ENCODE measurements at regions not wholly inside any gene's neighbourhood (a gene's known extent, or its start where the extent isn't known, plus 50 kb on each side); places are given as distances from the start of the nearest gene placed in this dataset.

DNA sequence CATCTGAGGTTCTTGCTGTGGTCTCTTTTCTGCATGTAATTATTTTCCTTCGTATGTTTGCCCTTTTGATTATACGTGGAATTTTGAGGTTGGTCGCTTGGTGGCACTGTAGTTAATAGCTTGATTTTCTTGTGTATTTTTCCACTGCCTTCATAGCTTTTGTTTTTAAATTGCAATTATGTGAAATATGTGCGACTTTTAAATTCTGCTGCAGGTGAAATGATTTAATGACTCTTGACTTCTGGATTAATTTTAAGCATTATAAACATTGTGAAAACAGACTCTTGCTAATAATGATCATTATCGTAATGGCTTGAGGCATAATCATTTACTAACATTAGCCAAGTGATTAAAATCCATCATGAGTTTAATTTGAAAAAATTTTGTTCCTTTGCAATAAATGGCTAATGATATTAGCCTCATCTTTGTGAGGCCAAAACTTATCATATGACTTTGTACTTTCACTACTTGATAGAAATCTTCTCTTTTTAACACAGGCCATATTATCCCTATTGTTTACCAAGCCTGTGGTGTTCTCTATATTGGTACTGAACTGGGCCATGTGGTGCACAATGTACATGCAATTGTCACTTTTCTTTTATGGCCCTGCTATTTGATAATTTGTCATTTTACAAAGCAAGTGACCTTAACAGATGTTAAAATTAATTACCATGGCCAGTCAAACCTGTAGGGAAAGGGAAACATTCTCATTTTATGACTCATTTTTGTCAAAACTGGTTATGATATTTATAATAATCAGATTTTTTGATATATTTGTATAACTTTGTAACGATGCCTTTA, 62.8 kb upstream of the NEUROD1 start:
- H3K27me3 Mint-ChIP-seq = peaks cover 12% of the 10 kb centered on the region
- ATAC-seq (ENCODE audit: low read depth) (no peak), DNase-seq (no peak)
- H3K4me1 Mint-ChIP-seq = no peaks in the 10 kb centered on the region
- intact Hi-C loops (cut with micrococcal nuclease) = loop anchor here (1.0 to 10.0 kb wide), 5 partner anchors 161 to 1238 kb away; no protein-coding TSS in a partner anchor
- H3K36me3 Mint-ChIP-seq (ENCODE audit: low read depth) = no peaks in the 10 kb centered on the region
- H3K4me3 Mint-ChIP-seq = no peak overlapping the region
- POLR2A ChIA-PET = no interaction called here
- CTCF ChIA-PET = interaction anchor here (0.7 to 2.6 kb wide), 14 partner anchors 28 to 1619 kb away, joined by 3 to 29 read pairs (median 4); no protein-coding TSS in a partner anchor
- TF ChIP-seq, protein P1, sequence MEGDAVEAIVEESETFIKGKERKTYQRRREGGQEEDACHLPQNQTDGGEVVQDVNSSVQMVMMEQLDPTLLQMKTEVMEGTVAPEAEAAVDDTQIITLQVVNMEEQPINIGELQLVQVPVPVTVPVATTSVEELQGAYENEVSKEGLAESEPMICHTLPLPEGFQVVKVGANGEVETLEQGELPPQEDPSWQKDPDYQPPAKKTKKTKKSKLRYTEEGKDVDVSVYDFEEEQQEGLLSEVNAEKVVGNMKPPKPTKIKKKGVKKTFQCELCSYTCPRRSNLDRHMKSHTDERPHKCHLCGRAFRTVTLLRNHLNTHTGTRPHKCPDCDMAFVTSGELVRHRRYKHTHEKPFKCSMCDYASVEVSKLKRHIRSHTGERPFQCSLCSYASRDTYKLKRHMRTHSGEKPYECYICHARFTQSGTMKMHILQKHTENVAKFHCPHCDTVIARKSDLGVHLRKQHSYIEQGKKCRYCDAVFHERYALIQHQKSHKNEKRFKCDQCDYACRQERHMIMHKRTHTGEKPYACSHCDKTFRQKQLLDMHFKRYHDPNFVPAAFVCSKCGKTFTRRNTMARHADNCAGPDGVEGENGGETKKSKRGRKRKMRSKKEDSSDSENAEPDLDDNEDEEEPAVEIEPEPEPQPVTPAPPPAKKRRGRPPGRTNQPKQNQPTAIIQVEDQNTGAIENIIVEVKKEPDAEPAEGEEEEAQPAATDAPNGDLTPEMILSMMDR (IDR thresholded peaks at IDR 0.05) = no peak
- H3K27ac Mint-ChIP-seq = no peak overlapping the region
- H3K9me3 Mint-ChIP-seq = no peaks in the 10 kb centered on the region

DNA sequence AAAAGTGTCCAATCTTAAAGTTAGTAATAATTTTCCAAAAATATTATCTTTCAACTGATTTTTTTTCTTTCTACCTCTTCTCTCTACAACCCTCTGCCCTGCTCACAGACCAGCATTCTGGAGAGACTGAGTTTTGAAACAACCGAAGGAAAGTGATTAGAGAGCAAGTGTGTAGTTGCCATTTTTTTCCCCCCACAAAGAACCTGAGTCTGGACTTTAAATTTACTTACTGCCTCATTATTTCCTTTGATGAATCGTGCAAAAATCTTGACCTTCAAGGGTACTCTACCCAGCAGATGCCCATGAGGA, 63.4 kb upstream of the NEUROD1 start:
- CTCF ChIA-PET = no interaction called here
- Mint-ChIP-seq H3K4me1 (no peaks in the 10 kb centered on the region), H3K9me3 (no peaks in the 10 kb centered on the region), H3K27me3 (peaks cover 12% of the 10 kb centered on the region), H3K36me3 (ENCODE audit: low read depth) (no peaks in the 10 kb centered on the region), H3K27ac (no peak overlapping the region), H3K4me3 (no peak overlapping the region)
- POLR2A ChIA-PET = no interaction called here
- intact Hi-C loops (cut with micrococcal nuclease) = loop anchor here (1.0 to 10.0 kb wide), 4 partner anchors 161 to 1237 kb away; no protein-coding TSS in a partner anchor
- no peak for DNase-seq
- TF ChIP-seq, protein P1 (IDR thresholded peaks at IDR 0.05) = no peak
- ATAC-seq (ENCODE audit: low read depth) = no peak

DNA sequence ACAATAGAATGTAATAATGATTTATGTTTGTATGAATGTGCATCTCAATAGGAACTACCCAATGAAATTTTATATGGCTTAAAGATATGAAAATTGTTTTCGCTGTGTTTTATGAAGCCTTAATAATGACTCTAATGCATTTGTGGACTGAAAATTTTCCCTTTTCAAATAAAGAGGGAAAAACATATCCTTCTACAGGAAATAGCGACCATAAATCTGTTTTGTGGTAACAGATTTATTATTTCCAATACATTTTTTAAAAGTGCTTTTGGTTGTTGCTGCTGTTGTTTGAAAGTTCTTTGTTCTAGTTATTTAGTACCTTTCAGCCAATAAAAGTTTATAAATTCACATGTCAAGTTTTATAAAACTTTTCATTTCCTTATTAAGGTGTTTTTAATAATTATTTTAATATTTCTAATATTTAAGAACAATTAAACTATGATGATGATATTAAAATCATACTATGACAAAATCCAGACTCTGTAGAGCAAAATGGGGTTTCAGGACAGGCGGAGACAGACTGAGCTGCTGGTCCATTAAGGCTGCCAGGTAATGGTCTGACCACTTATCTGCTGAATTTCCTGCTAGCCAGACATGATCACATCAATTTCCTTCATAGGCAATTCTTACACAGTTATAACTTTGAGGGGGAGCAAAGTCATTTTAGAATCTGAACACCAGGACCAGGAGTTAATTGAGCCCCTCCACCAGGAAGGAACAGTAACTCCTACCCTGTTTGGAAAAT, 65.7 kb upstream of the NEUROD1 start:
- TF ChIP-seq, protein P1 (IDR thresholded peaks at IDR 0.05) = no peak
- ATAC-seq (ENCODE audit: low read depth) (no peak), DNase-seq (no peak)
- Mint-ChIP-seq H3K4me3 (no peak overlapping the region), H3K9me3 (no peaks in the 10 kb centered on the region), H3K27me3 (peaks cover 15% of the 10 kb centered on the region), H3K36me3 (ENCODE audit: low read depth) (no peaks in the 10 kb centered on the region), H3K4me1 (no peaks in the 10 kb centered on the region), H3K27ac (no peak overlapping the region)
- intact Hi-C loops (cut with micrococcal nuclease) = loop anchor here (10.0 kb wide), 1 partner anchor 909 kb away; no protein-coding TSS in a partner anchor
- ChIA-PET CTCF (no interaction called here), POLR2A (no interaction called here)

DNA sequence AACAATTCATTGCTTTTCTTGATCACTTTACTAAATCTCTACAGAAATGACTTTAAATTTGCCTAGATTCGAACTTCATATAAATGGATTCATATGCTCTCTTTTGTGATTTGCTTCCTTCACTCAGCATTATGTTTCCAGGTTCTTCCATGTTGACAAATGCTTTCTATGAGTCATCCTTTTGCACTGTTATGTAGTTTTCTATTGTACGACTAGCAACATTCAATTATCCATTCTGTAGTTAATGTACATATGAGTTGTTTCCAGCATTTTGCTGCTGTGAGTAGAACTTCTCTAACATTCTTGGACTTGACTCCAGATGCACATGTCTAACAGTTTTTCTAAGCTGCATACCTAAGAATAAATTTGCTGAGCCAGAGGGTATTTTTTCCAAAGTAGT, 66.5 kb upstream of the NEUROD1 start:
- peaks cover 19% of the 10 kb centered on the region for H3K27me3 Mint-ChIP-seq
- H3K36me3 Mint-ChIP-seq (ENCODE audit: low read depth) = no peaks in the 10 kb centered on the region
- H3K9me3 Mint-ChIP-seq = no peaks in the 10 kb centered on the region
- ChIA-PET CTCF (no interaction called here), POLR2A (no interaction called here)
- no peak overlapping the region for H3K4me3 Mint-ChIP-seq
- H3K27ac Mint-ChIP-seq = no peak overlapping the region
- TF ChIP-seq, protein P1 (IDR thresholded peaks at IDR 0.05) = no peak
- intact Hi-C loops (cut with micrococcal nuclease) = loop anchor here (10.0 kb wide), 1 partner anchor 908 kb away; no protein-coding TSS in a partner anchor
- no peaks in the 10 kb centered on the region for H3K4me1 Mint-ChIP-seq
- ATAC-seq (ENCODE audit: low read depth) (no peak), DNase-seq (no peak)

DNA sequence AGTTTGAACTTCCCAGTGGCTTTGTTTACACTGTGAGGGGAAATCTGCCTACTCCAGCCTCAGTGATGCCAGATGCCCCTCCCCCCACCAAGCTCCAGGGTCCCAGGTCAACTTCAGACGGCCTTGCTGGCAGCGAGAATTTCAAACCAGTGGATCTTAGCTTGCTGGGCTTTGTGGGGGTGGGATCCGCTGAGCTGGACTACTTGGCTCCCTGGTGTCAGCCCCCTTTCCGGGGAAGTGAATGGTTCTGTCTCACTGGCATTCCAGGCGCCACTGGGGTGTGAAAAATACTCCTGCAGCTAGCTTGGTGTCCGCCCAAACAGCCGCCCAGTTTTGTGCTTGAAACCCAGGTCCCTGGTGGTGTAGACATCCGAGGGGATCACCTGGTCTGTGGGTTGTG, 70.0 kb upstream of the NEUROD1 start:
- no peaks in the 10 kb centered on the region for H3K4me1 Mint-ChIP-seq
- ChIA-PET CTCF (no interaction called here), POLR2A (no interaction called here)
- H3K36me3 Mint-ChIP-seq (ENCODE audit: low read depth) = no peaks in the 10 kb centered on the region
- intact Hi-C loops (cut with micrococcal nuclease) = no loop called here
- no peak overlapping the region for H3K27ac Mint-ChIP-seq
- TF ChIP-seq, protein P1 (IDR thresholded peaks at IDR 0.05) = no peak
- no peak overlapping the region for H3K4me3 Mint-ChIP-seq
- DNase-seq = no peak
- no peak for ATAC-seq (ENCODE audit: low read depth)
- H3K27me3 Mint-ChIP-seq = peaks cover 21% of the 10 kb centered on the region
- no peaks in the 10 kb centered on the region for H3K9me3 Mint-ChIP-seq
